SW480 (cell line): ENCODE measurements at regions not wholly inside any gene's neighbourhood (a gene's known extent, or its start where the extent isn't known, plus 50 kb on each side); places are given as distances from the start of the nearest gene placed in this dataset.

Experiments
- DNase-seq: peaks from one replicate; pipeline ENCODE4 v3.0.0-alpha.2; 2016; ENCODE audit warnings: low spot score

GRCh38 chr5:67334373-67334772, 137.8 kb upstream of the CD180 start:
- DNase-seq, result no peak

GRCh38 chr5:67333171-67333570, 136.6 kb upstream of the CD180 start:
- DNase-seq, result no peak

GRCh38 chr5:67331296-67331925, 134.8 kb upstream of the CD180 start:
- DNase-seq, result no peak

GRCh38 chr5:67319935-67320725, 123.5 kb upstream of the CD180 start:
- no peak for DNase-seq

DNA sequence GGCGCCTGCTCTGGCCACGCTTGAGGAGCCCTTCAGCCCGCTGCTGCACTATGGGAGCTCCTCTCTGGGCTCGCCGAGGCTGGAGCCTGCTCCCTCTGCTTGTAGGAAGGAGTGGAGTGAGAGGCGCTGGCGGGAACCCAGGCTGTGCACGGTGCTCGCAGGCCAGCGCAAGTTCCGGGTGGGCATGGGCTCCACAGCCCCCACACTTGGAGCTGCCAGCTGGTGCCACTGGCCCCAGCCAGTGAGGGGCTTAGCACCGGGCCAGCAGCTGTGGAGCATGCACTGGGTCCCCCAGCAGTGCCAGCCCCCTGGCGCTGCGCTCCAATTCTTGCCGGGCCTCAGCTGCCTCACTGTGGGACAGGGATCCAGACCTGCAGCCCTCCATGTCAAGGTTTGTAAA, 122.1 kb upstream of the CD180 start:
- no peak for DNase-seq

GRCh38 chr5:67317603-67318002, 121.0 kb upstream of the CD180 start:
- no peak for DNase-seq

- DNase-seq, result no peak
Observed at GRCh38 chr5:67316695-67317094, 120.1 kb upstream of the CD180 start.

GRCh38 chr5:67315082-67315989, 118.7 kb upstream of the CD180 start:
- DNase-seq, result no peak

DNA sequence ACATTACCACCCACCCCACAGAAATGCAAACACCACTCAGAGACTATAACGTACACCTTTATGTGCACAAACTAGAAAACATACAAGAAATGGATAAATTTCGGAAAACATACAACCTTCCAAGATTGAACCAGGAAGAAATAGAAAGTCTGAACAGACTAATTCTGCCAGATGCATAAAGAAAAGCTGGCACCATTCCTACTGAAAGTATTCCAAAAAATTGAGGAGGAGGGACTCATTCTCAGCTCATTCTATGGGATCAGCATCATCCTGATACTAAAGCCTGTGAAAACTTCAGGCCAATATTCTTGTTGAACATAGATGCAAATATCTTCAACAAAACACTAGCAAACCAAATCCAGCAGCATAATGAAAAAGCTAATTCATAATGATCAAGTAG, 115.1 kb upstream of the CD180 start:
- no peak for DNase-seq

- no peak for DNase-seq
Observed at GRCh38 chr5:67311208-67311607, 114.6 kb upstream of the CD180 start.

- no peak for DNase-seq
Observed at GRCh38 chr5:67310740-67311139, 114.1 kb upstream of the CD180 start.

GRCh38 chr5:67310169-67310568, 113.6 kb upstream of the CD180 start:
- DNase-seq, result no peak

DNA sequence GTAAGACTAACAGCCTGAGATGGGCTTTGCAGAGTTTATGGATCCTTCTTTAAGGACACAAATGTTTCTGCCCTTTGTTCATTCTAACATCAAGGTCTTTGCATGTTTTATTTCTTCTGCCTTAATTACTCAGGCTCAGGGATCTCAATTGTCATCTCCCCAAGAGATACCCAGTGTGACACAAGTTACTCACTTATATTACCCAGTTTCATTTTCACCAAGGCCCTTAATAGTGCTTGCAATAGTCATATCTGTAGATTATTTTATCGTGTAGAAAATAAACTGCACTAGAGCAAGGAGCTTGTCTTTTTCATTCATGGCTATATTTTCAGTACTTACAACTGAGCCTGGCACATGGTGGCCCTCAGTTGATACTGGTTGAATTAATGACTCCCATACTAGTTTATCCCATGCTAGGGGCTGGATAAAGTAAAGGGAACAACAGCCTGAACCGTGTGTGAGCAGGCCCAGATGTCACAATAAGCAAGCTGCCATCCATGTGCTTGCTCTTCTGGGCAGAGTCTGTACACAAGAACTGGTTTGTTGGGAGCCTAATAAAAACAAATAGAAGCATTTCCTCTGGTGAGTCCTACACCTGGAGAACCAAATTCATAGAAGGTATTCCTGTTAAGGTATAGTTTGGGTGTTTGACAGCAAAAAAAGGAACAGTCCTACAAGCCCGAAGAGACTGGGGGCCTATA, 112.5 kb upstream of the CD180 start:
- DNase-seq, result no peak

GRCh38 chr5:67306965-67307607, 110.5 kb upstream of the CD180 start:
- no peak for DNase-seq

DNA sequence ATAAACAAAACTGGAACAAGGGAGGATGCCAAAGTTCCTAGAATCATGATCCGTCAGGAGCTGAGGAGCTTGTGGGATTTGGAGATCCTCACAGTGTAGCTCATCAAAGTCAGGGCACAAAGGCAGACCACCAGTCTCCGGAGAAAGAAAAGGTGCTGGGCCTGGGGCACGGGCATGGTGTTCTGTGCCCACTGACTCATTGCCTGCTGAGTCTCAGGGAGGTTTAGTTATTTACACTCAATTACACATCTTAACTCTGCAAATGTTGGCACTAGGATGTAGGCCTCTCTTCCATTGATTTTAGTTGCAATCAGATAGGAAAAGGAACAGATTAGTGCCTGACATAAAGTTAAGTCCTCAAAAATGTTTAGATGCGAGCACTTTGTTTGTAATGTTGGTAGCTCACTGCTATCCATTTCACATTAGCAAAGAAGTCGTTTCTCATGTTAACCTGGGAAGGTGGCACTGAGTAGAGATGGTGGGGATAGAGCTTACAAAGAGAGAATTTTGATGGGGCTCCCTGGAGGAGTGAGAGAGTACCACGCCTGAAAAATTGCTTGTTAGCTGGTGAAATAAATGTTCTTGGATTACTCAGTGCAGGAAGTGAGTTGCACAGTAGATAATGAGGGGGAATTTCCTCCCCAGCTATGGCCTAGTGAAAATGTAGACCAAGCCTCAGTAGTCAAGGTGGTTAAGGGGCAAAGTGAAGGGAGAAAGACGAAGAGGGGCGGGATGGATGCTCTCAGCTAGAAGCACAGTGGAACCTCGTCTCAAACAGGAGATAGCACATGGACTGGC, 109.5 kb upstream of the CD180 start:
- no peak for DNase-seq

DNA sequence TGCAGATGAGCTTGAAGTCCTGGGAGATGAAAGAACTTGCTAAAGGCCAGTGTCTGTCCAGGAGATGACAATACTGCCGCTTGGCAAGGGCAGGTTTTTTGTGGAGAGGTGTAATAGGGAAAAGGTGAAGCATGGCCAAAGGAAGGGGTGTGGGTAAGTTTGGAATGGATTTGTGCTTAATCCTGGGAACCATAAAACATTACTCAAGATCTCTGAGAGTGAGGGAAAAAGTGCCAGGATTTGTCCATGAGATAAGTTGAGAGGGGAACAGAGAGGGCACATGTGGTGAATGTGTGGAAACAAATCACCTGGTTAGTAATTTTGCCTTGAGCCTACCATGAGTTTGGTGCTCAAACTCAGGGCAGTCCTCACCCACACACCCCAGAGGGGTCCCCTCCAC, 108.8 kb upstream of the CD180 start:
- no peak for DNase-seq

DNA sequence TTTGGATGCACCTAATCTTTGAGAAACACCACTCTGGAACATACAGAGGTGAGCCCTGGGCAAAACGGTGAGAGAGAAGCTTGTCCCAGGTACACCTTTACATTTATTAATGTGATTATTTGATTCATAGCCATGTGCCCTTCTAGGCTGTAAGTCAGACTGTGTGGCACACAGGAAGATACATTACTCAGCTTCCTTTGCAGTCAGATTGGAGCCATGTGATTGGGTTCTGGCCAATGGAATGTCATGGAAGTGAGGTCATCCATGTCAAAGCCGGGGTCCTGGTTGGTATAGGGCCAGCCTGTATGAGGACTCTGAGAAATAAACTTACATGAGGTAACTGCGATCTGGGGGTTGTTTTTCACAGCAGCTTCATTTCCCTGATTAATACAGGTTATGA, 106.8 kb upstream of the CD180 start:
- no peak for DNase-seq

GRCh38 chr5:67301285-67301903, 104.8 kb upstream of the CD180 start:
- no peak for DNase-seq

DNA sequence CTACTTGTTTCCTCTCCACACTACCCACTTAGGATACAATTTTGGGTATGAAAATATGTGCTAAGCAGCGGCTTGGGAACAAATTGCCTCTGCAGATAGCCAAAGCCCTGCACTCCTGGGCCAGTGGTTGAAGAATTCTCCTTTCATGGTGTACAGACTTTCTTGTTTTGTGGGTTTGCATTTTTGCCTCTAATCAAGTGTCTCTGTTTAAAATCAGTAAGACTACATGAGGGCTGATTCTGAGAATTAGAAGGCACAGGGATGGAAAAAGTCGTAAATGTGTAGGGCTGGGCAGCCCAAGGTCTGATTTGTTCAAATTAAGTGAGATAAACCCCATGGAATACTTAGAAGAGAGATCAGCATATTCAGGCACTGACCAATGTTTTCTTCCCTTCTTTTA, 103.7 kb upstream of the CD180 start:
- no peak for DNase-seq

DNA sequence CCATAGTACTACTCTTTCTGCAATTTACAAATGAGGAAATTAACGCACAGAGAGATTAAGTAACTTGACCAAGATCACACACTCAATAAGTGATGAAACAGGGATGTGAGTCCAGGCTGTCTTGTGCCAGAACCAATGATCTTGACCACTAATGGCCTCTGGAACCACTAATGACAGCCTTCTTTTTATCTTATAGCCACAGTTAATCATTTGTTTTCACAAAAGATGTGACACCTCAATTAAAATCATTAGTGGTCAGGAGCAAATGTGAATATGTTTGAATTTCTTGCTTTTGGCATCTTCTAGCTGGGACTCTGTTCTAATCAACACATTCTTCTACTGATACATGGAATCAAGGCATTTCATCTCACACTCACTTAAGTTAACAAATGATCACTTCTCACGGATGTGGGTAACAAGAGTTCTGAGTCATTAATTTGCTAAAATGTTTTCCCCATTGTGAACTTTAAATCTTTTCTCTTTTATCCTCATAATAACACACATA, 102.7 kb upstream of the CD180 start:
- no peak for DNase-seq
